ENCODE measurements at regions not wholly inside any gene's neighbourhood (a gene's known extent, or its start where the extent isn't known, plus 50 kb on each side); places are given as distances from the start of the nearest gene placed in this dataset.

GRCh38 chr3:20317616-20318015 is 131.6 kb upstream of the SGO1 start:
- no peak for DNase-seq (ENCODE audit: low spot score, unreplicated experiment)
- TF ChIP-seq CTCF (IDR thresholded peaks at IDR 0.05; ENCODE audit: unreplicated experiment) = no peak
- no peak overlapping the region for H3K27ac Mint-ChIP-seq
- H3K4me1 Mint-ChIP-seq (ENCODE audit: low read depth) = peaks cover 3% of the 10 kb centered on the region
- H3K27me3 Mint-ChIP-seq = no peaks in the 10 kb centered on the region
- no peak overlapping the region for H3K4me3 Mint-ChIP-seq (ENCODE audit: low read depth)
- peaks cover 5% of the 10 kb centered on the region for H3K9me3 Mint-ChIP-seq (ENCODE audit: low read depth)
- H3K36me3 Mint-ChIP-seq (ENCODE audit: insufficient read depth) = no peaks in the 10 kb centered on the region

GRCh38 chr3:20316238-20316637 is 130.2 kb upstream of the SGO1 start:
- H3K4me3 Mint-ChIP-seq (ENCODE audit: low read depth) = no peak overlapping the region
- no peak overlapping the region for H3K27ac Mint-ChIP-seq
- no peaks in the 10 kb centered on the region for H3K27me3 Mint-ChIP-seq
- H3K4me1 Mint-ChIP-seq (ENCODE audit: low read depth) = peaks cover 3% of the 10 kb centered on the region
- H3K36me3 Mint-ChIP-seq (ENCODE audit: insufficient read depth) = no peaks in the 10 kb centered on the region
- no peak for TF ChIP-seq CTCF (IDR thresholded peaks at IDR 0.05; ENCODE audit: unreplicated experiment)
- DNase-seq (ENCODE audit: low spot score, unreplicated experiment) = no peak
- H3K9me3 Mint-ChIP-seq (ENCODE audit: low read depth) = peaks cover 9% of the 10 kb centered on the region

DNA sequence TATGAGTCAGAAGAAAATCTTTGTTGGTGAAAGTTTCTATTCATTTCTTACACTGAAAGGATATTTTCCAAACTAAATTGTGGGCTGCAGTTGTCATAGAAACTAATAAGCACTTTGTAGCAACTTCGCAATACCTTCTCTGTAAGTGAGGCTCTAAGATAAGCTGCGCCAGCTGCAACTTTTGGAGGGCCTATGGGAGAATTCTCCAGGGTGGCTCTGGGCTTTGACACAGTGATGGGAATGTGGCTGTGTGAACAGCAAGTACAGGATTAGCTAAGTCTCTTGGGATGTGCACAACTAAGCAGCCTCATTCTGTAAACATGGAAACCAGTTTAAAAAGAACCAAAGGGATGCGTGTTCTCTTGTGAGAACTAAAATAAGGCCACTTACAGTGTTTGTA is 124.6 kb upstream of the SGO1 start:
- DNase-seq (ENCODE audit: low spot score, unreplicated experiment) = no peak
- no peak for TF ChIP-seq CTCF (IDR thresholded peaks at IDR 0.05; ENCODE audit: unreplicated experiment)
- H3K36me3 Mint-ChIP-seq (ENCODE audit: insufficient read depth) = no peaks in the 10 kb centered on the region
- no peak overlapping the region for H3K27ac Mint-ChIP-seq
- no peaks in the 10 kb centered on the region for H3K27me3 Mint-ChIP-seq
- no peaks in the 10 kb centered on the region for H3K4me1 Mint-ChIP-seq (ENCODE audit: low read depth)
- H3K9me3 Mint-ChIP-seq (ENCODE audit: low read depth) = peaks cover 12% of the 10 kb centered on the region
- H3K4me3 Mint-ChIP-seq (ENCODE audit: low read depth) = no peak overlapping the region

DNA sequence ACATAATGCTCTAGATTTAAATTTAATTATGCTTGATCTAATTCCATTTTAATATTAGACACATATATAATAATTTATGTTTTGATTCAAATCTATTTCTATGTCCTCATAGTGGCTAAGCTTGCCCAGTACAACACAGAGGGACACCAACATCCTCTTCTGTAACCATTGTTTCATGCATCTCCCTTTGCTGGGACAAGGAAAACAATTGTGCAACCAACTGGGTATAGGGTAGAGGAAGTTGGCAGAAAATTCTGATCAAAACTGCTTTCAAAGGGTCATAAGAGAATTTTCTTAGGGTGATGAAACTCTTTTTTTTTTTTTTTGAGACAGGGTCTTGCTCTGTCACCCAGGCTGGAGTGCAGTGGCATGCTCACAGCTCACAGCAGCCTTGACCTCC is 121.4 kb upstream of the SGO1 start:
- no peak for DNase-seq (ENCODE audit: low spot score, unreplicated experiment)
- H3K36me3 Mint-ChIP-seq (ENCODE audit: insufficient read depth) = no peaks in the 10 kb centered on the region
- H3K4me1 Mint-ChIP-seq (ENCODE audit: low read depth) = no peaks in the 10 kb centered on the region
- H3K27me3 Mint-ChIP-seq = no peaks in the 10 kb centered on the region
- TF ChIP-seq CTCF (IDR thresholded peaks at IDR 0.05; ENCODE audit: unreplicated experiment) = no peak
- H3K9me3 Mint-ChIP-seq (ENCODE audit: low read depth) = peaks cover 13% of the 10 kb centered on the region
- H3K4me3 Mint-ChIP-seq (ENCODE audit: low read depth) = no peak overlapping the region
- no peak overlapping the region for H3K27ac Mint-ChIP-seq

GRCh38 chr3:20305647-20306046 is 119.6 kb upstream of the SGO1 start:
- H3K27ac Mint-ChIP-seq = no peak overlapping the region
- no peak for TF ChIP-seq CTCF (IDR thresholded peaks at IDR 0.05; ENCODE audit: unreplicated experiment)

More at GRCh38 chr3:20305647-20306046, 119.6 kb upstream of the SGO1 start:
- Mint-ChIP-seq H3K4me1 (ENCODE audit: low read depth) (no peaks in the 10 kb centered on the region), H3K27me3 (no peaks in the 10 kb centered on the region), H3K36me3 (ENCODE audit: insufficient read depth) (no peaks in the 10 kb centered on the region), H3K4me3 (ENCODE audit: low read depth) (no peak overlapping the region), H3K9me3 (ENCODE audit: low read depth) (peaks cover 10% of the 10 kb centered on the region)
- DNase-seq (ENCODE audit: low spot score, unreplicated experiment) = no peak

All from progenitor cell of endocrine pancreas (in vitro differentiated cells).